ENCODE measurements at regions not wholly inside any gene's neighbourhood (a gene's known extent, or its start where the extent isn't known, plus 50 kb on each side); places are given as distances from the start of the nearest gene placed in this dataset.

DNA sequence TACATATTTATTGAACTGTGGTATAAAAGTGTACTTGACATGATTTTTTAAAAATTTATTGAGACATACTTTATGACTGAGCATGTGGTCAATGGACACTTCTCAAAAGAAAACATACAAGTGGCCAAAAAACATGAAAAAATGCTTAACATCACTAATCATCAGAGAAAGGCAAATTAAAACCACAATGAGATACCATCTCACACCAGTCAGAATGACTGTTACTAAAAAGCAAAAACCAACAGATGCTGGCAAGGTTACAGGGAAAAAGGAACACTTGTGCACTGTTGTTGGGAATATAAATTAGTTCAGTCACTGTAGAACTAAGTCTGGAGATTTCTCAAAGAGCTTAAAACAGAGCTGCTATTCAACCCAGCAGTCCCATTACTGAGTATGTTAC lies 1177.6 kb downstream of the GALC start:
- Histone ChIP-seq H3K4me2 (ENCODE audit: insufficient read depth, low read length) (no peak overlapping the region), H3K4me3 (ENCODE audit: insufficient read depth, low read length) (no peak overlapping the region), H3K27ac (ENCODE audit: low read depth, low read length) (no peak overlapping the region), H3K79me2 (ENCODE audit: insufficient read depth, low read length) (no peaks in the 10 kb centered on the region), H3K9me3 (ENCODE audit: low read depth, low read length) (no peaks in the 10 kb centered on the region), H4K20me1 (ENCODE audit: insufficient read depth, low read length) (no peaks in the 10 kb centered on the region), H3K27me3 (ENCODE audit: insufficient read depth, low read length) (no peaks in the 10 kb centered on the region), H2AFZ (ENCODE audit: low read length) (no peak overlapping the region), H3K4me1 (ENCODE audit: insufficient read depth, low read length) (no peaks in the 10 kb centered on the region), H3K36me3 (ENCODE audit: insufficient read depth, low read length) (no peaks in the 10 kb centered on the region)
- no peak for DNase-seq (ENCODE audit: insufficient read length, low spot score, missing footprints)
- TF ChIP-seq, protein P1, sequence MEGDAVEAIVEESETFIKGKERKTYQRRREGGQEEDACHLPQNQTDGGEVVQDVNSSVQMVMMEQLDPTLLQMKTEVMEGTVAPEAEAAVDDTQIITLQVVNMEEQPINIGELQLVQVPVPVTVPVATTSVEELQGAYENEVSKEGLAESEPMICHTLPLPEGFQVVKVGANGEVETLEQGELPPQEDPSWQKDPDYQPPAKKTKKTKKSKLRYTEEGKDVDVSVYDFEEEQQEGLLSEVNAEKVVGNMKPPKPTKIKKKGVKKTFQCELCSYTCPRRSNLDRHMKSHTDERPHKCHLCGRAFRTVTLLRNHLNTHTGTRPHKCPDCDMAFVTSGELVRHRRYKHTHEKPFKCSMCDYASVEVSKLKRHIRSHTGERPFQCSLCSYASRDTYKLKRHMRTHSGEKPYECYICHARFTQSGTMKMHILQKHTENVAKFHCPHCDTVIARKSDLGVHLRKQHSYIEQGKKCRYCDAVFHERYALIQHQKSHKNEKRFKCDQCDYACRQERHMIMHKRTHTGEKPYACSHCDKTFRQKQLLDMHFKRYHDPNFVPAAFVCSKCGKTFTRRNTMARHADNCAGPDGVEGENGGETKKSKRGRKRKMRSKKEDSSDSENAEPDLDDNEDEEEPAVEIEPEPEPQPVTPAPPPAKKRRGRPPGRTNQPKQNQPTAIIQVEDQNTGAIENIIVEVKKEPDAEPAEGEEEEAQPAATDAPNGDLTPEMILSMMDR (IDR thresholded peaks at IDR 0.05; ENCODE audit: extremely low read depth, low read depth, low read length) = no peak

DNA sequence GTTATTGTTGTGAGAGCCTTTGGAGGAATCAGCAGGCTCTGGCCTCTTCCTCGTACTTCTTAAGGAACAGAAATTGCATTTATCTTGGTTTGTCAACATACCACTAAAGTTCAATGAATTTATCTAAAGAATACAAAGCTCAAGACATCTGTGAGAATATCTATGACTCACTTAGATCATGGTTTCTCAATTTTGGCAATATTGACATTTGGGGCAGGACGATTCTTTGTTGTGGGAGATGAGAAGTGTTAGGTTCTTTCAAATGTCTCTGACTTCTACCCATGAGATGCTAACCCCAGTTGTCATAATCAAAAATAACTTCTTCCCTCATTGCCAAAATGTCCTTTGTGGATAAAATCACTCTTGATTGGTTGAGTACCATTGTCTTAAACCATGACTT lies 1190.3 kb downstream of the GALC start:
- Histone ChIP-seq H3K4me2 (ENCODE audit: insufficient read depth, low read length) (no peak overlapping the region), H3K9me3 (ENCODE audit: low read depth, low read length) (no peaks in the 10 kb centered on the region), H4K20me1 (ENCODE audit: insufficient read depth, low read length) (no peaks in the 10 kb centered on the region), H3K27me3 (ENCODE audit: insufficient read depth, low read length) (no peaks in the 10 kb centered on the region), H2AFZ (ENCODE audit: low read length) (no peak overlapping the region), H3K36me3 (ENCODE audit: insufficient read depth, low read length) (no peaks in the 10 kb centered on the region), H3K4me3 (ENCODE audit: insufficient read depth, low read length) (no peak overlapping the region), H3K27ac (ENCODE audit: low read depth, low read length) (no peak overlapping the region), H3K4me1 (ENCODE audit: insufficient read depth, low read length) (peaks cover 8% of the 10 kb centered on the region), H3K79me2 (ENCODE audit: insufficient read depth, low read length) (no peaks in the 10 kb centered on the region)
- TF ChIP-seq, protein P1 (IDR thresholded peaks at IDR 0.05; ENCODE audit: extremely low read depth, low read depth, low read length) = no peak
- no peak for DNase-seq (ENCODE audit: insufficient read length, low spot score, missing footprints)

DNA sequence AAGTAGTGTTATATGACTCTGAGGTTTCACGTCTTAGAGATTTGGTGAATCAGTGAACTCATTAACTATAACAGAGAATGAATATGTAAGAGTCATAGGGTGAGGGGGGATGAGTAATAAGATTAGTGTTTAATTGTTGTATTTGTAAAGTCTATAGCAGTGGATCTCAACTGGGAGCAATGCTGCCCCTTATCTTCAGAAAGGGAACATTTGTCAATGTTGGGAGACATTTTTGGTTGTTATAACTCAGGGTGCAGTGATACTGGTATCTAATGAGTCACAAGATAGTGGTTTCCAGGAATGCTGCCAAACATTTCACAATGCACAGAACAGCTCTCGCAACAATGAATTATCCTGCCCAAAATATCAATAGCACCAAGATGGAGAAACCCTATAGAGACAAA lies 1193.7 kb downstream of the GALC start:
- peak; percentile 3 for DNase-seq (ENCODE audit: insufficient read length, low spot score, missing footprints)
- H4K20me1 ChIP-seq (ENCODE audit: insufficient read depth, low read length) = no peaks in the 10 kb centered on the region
- H3K4me3 ChIP-seq (ENCODE audit: insufficient read depth, low read length) = no peak overlapping the region
- H3K4me2 ChIP-seq (ENCODE audit: insufficient read depth, low read length) = no peak overlapping the region
- H3K27me3 ChIP-seq (ENCODE audit: insufficient read depth, low read length) = no peaks in the 10 kb centered on the region
- H3K4me1 ChIP-seq (ENCODE audit: insufficient read depth, low read length) = peaks cover 8% of the 10 kb centered on the region
- no peaks in the 10 kb centered on the region for H3K36me3 ChIP-seq (ENCODE audit: insufficient read depth, low read length)
- no peak overlapping the region for H2AFZ ChIP-seq (ENCODE audit: low read length)
- no peaks in the 10 kb centered on the region for H3K79me2 ChIP-seq (ENCODE audit: insufficient read depth, low read length)
- no peaks in the 10 kb centered on the region for H3K9me3 ChIP-seq (ENCODE audit: low read depth, low read length)
- TF ChIP-seq, protein P1 (IDR thresholded peaks at IDR 0.05; ENCODE audit: extremely low read depth, low read depth, low read length) = no peak
- no peak overlapping the region for H3K27ac ChIP-seq (ENCODE audit: low read depth, low read length)

DNA sequence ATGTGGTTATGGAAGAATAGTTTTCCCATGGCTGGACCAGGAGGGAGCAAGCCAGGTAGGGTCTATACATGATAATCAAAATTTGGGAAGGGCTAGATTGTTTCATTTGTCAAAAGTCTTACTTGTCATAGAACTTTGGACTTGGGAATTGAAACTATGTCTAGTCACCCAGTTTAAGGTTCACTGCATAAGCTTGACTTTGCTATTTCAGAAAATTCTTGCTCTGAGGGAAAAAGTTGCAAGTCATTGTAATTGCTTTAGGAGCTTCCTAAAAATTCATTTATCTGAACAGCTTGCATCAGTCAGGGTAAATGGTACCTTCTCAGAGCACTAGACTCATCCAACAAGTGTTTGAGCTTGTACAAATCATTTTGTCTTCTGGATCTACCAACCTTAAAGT lies 1194.7 kb downstream of the GALC start:
- no peak for DNase-seq (ENCODE audit: insufficient read length, low spot score, missing footprints)
- peaks cover 8% of the 10 kb centered on the region for H3K4me1 ChIP-seq (ENCODE audit: insufficient read depth, low read length)
- H2AFZ ChIP-seq (ENCODE audit: low read length) = no peak overlapping the region
- TF ChIP-seq, protein P1 (IDR thresholded peaks at IDR 0.05; ENCODE audit: extremely low read depth, low read depth, low read length) = no peak
- H3K27ac ChIP-seq (ENCODE audit: low read depth, low read length) = no peak overlapping the region
- no peak overlapping the region for H3K4me2 ChIP-seq (ENCODE audit: insufficient read depth, low read length)
- H3K9me3 ChIP-seq (ENCODE audit: low read depth, low read length) = no peaks in the 10 kb centered on the region
- no peak overlapping the region for H3K4me3 ChIP-seq (ENCODE audit: insufficient read depth, low read length)
- H3K36me3 ChIP-seq (ENCODE audit: insufficient read depth, low read length) = no peaks in the 10 kb centered on the region
- no peaks in the 10 kb centered on the region for H3K79me2 ChIP-seq (ENCODE audit: insufficient read depth, low read length)
- H4K20me1 ChIP-seq (ENCODE audit: insufficient read depth, low read length) = no peaks in the 10 kb centered on the region
- H3K27me3 ChIP-seq (ENCODE audit: insufficient read depth, low read length) = no peaks in the 10 kb centered on the region
